HepG2 (cell line): ENCODE measurements at regions not wholly inside any gene's neighbourhood (a gene's known extent, or its start where the extent isn't known, plus 50 kb on each side); places are given as distances from the start of the nearest gene placed in this dataset.

ENCODE experiments used
- ARID3A ChIP-seq: IDR thresholded peaks from 2 replicates; pipeline ENCODE4 v1.6.1; 2012; ENCODE audit warnings: low read depth, low read length, improper control_type of control experiment
- CBFB ChIP-seq: sonication (generic); formaldehyde crosslinking; IDR thresholded peaks from 2 replicates; pipeline ENCODE4 v1.4.0; 2020; ENCODE audit warnings: missing genetic modification reagents
- CHD4 ChIP-seq: fragments of 200-600 bp; sonication (generic); IDR thresholded peaks from 2 replicates; pipeline ENCODE4 v1.7.0; 2017; ENCODE audit warnings: mild to moderate bottlenecking, low read length, borderline replicate concordance
- CREB3 ChIP-seq: sonication (generic); formaldehyde crosslinking; IDR thresholded peaks from 2 replicates; pipeline ENCODE4 v1.5.0; 2020; ENCODE audit warnings: missing genetic modification reagents
- HMG20B ChIP-seq: conservative IDR thresholded peaks from 2 replicates; pipeline ENCODE4 v1.6.1; 2016; ENCODE audit warnings: missing genetic modification reagents, missing compliant biosample characterization
- TGIF2 ChIP-seq: IDR thresholded peaks from 2 replicates; pipeline ENCODE4 v1.6.1; 2016; ENCODE audit warnings: control low read depth, missing compliant biosample characterization
- ZNF264 ChIP-seq: sonication (generic); formaldehyde crosslinking; IDR thresholded peaks from 2 replicates; pipeline ENCODE4 v1.4.0; 2020; ENCODE audit warnings: missing genetic modification reagents

GRCh38 chr7:46972205-46972604 lies 609.7 kb downstream of the TNS3 start:
- TF ChIP-seq ARID3A (no peak), CHD4 (no peak), HMG20B (no peak), CREB3 (CRISPR knock-in tag) (no peak), ZNF264 (no peak), CBFB (no peak), TGIF2 (CRISPR knock-in tag) (no peak)
